Fibroblast of lung (primary cell): ENCODE measurements at regions not wholly inside any gene's neighbourhood (a gene's known extent, or its start where the extent isn't known, plus 50 kb on each side); places are given as distances from the start of the nearest gene placed in this dataset.

Experiments
- EZH2 ChIP-seq: IDR thresholded peaks from 2 replicates; pipeline ENCODE4 v1.5.1; 2012; ENCODE audit warnings: low read length, control low read depth, mild to moderate bottlenecking; ENCODE audit errors: missing control alignments
- TF ChIP-seq, protein P1 (sequence below), 2 donors: IDR thresholded peaks in 1 of 2; conservative IDR thresholded peaks in 1 of 2; 1 replicate in 1 of 2; 2 replicates in 1 of 2; pipeline ENCODE4 v1.5.1; 2011 to 2012; ENCODE audit warnings: low read length in 2 of 2, control low read depth in 1 of 2, inconsistent platforms in 1 of 2, low read depth in 1 of 2, mild to moderate bottlenecking in 1 of 2

- TF ChIP-seq, protein P1, sequence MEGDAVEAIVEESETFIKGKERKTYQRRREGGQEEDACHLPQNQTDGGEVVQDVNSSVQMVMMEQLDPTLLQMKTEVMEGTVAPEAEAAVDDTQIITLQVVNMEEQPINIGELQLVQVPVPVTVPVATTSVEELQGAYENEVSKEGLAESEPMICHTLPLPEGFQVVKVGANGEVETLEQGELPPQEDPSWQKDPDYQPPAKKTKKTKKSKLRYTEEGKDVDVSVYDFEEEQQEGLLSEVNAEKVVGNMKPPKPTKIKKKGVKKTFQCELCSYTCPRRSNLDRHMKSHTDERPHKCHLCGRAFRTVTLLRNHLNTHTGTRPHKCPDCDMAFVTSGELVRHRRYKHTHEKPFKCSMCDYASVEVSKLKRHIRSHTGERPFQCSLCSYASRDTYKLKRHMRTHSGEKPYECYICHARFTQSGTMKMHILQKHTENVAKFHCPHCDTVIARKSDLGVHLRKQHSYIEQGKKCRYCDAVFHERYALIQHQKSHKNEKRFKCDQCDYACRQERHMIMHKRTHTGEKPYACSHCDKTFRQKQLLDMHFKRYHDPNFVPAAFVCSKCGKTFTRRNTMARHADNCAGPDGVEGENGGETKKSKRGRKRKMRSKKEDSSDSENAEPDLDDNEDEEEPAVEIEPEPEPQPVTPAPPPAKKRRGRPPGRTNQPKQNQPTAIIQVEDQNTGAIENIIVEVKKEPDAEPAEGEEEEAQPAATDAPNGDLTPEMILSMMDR (conservative IDR thresholded peaks at IDR 0.05 in 1 of 2, IDR thresholded peaks at IDR 0.05 in 1 of 2; ENCODE audit: low read depth in 1 of 2, low read length in 2 of 2): no peak
- TF ChIP-seq EZH2: no peak
These were observed 914.0 kb upstream of the ALCAM start for GRCh38 chr3:104452697-104453096.
